BE2C (cell line): ENCODE measurements at regions not wholly inside any gene's neighbourhood (a gene's known extent, or its start where the extent isn't known, plus 50 kb on each side); places are given as distances from the start of the nearest gene placed in this dataset.

Experiments used
- DNase-seq: peaks from one replicate; pipeline ENCODE4 v3.0.0-alpha.2; 2020
- H3K27me3 ChIP-seq: fragments of 250-450 bp; sonication (Bioruptor Pico); 2 replicates; pipeline ENCODE4 v1.5.1; 2020; ENCODE audit warnings: mild to moderate bottlenecking
- H3K36me3 ChIP-seq: fragments of 250-450 bp; sonication (Bioruptor Pico); 2 replicates; pipeline ENCODE4 v1.5.1; 2020; ENCODE audit warnings: mild to moderate bottlenecking
- H3K4me1 ChIP-seq: fragments of 250-450 bp; sonication (Bioruptor Pico); 2 replicates; pipeline ENCODE4 v1.5.1; 2020
- H3K4me3 ChIP-seq: 2 replicates; pipeline ENCODE4 v1.5.1; 2011; ENCODE audit warnings: low read depth, low read length
- H3K9me3 ChIP-seq: fragments of 250-450 bp; sonication (Bioruptor Pico); 2 replicates; pipeline ENCODE4 v1.5.1; 2020
- CTCF ChIP-seq: IDR thresholded peaks from 2 replicates; pipeline ENCODE4 v1.5.1; 2012; ENCODE audit warnings: mild to moderate bottlenecking, low read depth, low read length

- H3K4me1 ChIP-seq: no peaks in the 10 kb centered on the region
- TF ChIP-seq CTCF: no peak
- no peaks in the 10 kb centered on the region for H3K36me3 ChIP-seq
- no peak for DNase-seq
- H3K4me3 ChIP-seq: no peak overlapping the region
- no peaks in the 10 kb centered on the region for H3K9me3 ChIP-seq
- H3K27me3 ChIP-seq: no peaks in the 10 kb centered on the region
Measured at GRCh38 chr2:225773148-225773547, 373.6 kb downstream of the NYAP2 start.

GRCh38 chr2:225771701-225772100 is 372.2 kb downstream of the NYAP2 start:
- Histone ChIP-seq H3K4me3 (no peak overlapping the region), H3K36me3 (no peaks in the 10 kb centered on the region), H3K9me3 (no peaks in the 10 kb centered on the region), H3K27me3 (no peaks in the 10 kb centered on the region), H3K4me1 (no peaks in the 10 kb centered on the region)
- TF ChIP-seq CTCF: no peak
- no peak for DNase-seq

GRCh38 chr2:225768741-225769140 is 369.2 kb downstream of the NYAP2 start:
- DNase-seq: no peak
- no peaks in the 10 kb centered on the region for H3K27me3 ChIP-seq
- no peaks in the 10 kb centered on the region for H3K4me1 ChIP-seq
- H3K4me3 ChIP-seq: no peak overlapping the region
- no peaks in the 10 kb centered on the region for H3K36me3 ChIP-seq
- H3K9me3 ChIP-seq: no peaks in the 10 kb centered on the region
- TF ChIP-seq CTCF: no peak

- no peak for DNase-seq
Measured at GRCh38 chr2:225766431-225766830, 366.9 kb downstream of the NYAP2 start.

GRCh38 chr2:225765820-225766219 is 366.3 kb downstream of the NYAP2 start:
- Histone ChIP-seq H3K9me3 (no peaks in the 10 kb centered on the region), H3K36me3 (no peaks in the 10 kb centered on the region), H3K4me1 (no peaks in the 10 kb centered on the region), H3K4me3 (no peak overlapping the region), H3K27me3 (no peaks in the 10 kb centered on the region)
- no peak for DNase-seq
- no peak for TF ChIP-seq CTCF

More at GRCh38 chr2:225766431-225766830, 366.9 kb downstream of the NYAP2 start:
- H3K36me3 ChIP-seq: no peaks in the 10 kb centered on the region
- TF ChIP-seq CTCF: no peak
- H3K4me1 ChIP-seq: no peaks in the 10 kb centered on the region
- H3K27me3 ChIP-seq: no peaks in the 10 kb centered on the region
- H3K4me3 ChIP-seq: no peak overlapping the region
- no peaks in the 10 kb centered on the region for H3K9me3 ChIP-seq

GRCh38 chr2:225764346-225764745 is 364.8 kb downstream of the NYAP2 start:
- H3K27me3 ChIP-seq: no peaks in the 10 kb centered on the region
- TF ChIP-seq CTCF: no peak
- H3K36me3 ChIP-seq: no peaks in the 10 kb centered on the region
- H3K9me3 ChIP-seq: no peaks in the 10 kb centered on the region
- H3K4me1 ChIP-seq: no peaks in the 10 kb centered on the region
- H3K4me3 ChIP-seq: no peak overlapping the region
- no peak for DNase-seq
